GM18870 (cell line): ENCODE measurements at regions not wholly inside any gene's neighbourhood (a gene's known extent, or its start where the extent isn't known, plus 50 kb on each side); places are given as distances from the start of the nearest gene placed in this dataset.
A peak's percentile ranks its signal among the peaks of the same experiment; 100 is the strongest.

Source experiments
- ATAC-seq: cut with Tn5 transposase; IDR thresholded peaks from one replicate; pipeline ENCODE4 v1.9.1; 2021; ENCODE audit warnings: moderate library complexity; ENCODE audit not compliant: unreplicated experiment

GRCh38 chr2:147657086-147658000, 187.5 kb upstream of the ACVR2A start:
- ATAC-seq: peak; percentile 42

- ATAC-seq: no peak
These were observed 194.8 kb upstream of the ACVR2A start for GRCh38 chr2:147649998-147650397.

DNA sequence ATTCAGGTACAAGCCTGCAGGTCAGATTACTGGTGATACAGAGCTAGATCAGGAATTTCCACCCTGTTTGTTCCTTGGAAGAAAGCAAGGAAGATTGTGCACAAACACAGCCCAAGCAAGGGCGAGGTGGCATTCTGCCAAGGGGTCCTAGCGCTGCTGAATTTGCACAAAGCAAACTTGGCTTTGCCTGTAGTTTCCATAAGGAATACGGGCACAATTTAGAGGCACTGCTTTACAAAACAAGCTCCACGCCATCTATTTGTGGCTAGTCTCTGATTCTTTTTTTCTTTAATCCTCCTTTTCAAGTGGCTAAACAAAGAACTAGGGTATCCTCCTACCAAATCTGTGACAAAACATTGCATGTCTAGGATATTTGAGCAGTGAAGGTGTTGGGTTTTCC, 195.5 kb upstream of the ACVR2A start:
- ATAC-seq: no peak

DNA sequence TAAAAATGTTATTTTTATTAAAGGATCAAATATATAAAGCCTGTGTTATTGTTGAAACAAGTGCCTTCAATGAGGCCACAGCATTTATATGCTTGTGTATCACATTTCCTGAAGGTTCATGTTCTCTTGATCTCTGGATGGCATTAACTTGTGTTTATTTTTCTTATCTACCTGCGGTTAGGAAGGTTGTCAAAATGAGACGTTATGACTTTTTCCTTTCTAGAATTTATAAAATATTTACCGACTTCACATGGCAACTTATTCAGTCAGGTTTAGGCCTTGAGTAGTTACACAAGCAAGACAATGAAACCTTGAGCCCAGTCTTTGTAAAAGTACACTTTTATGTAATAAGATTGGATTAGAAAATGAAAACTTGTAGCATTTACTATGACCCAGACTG, 196.4 kb upstream of the ACVR2A start:
- no peak for ATAC-seq

DNA sequence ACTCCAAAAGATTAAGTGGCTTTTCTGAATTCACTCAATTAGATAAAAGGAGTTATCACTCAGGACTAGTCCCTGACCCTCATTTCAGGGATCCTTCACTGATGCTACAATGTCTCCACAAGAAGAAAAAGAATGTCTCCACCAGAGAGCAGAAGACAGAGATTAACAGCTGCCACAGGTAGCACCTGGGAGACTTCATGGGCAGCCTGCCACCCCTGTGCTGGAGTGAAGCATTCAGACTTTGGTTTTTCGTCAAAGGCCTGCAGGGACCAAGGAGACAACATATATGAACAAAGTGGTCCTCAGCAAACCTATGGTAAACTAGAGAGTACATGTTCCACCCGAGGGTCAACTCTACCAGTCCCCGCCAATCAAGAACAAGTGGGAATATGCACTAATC, 197.0 kb upstream of the ACVR2A start:
- ATAC-seq: no peak

- ATAC-seq: no peak
These were observed 197.9 kb upstream of the ACVR2A start for GRCh38 chr2:147646818-147647468.

DNA sequence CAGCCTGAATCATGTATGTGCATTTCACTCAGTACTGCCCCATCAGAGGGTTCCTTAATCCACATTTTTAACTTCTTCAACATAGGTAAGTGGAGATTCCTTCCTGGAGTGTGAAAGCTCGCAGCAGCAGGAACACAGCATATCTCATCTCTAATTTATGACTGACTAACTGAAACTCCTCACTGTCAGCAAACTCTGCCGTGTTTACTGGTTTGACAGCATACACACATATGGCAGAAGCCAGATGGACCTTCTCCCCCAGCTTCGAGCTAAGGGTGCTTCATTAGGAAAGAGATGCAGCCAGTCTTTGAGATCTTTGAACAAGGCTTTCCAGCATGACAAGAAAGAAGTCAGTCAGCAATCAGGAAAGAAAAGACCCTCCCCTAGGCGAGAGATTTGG, 200.3 kb upstream of the ACVR2A start:
- ATAC-seq: no peak

GRCh38 chr2:147642765-147643164, 202.1 kb upstream of the ACVR2A start:
- ATAC-seq: no peak

- no peak for ATAC-seq
These were observed 203.2 kb upstream of the ACVR2A start for GRCh38 chr2:147641651-147642050.

DNA sequence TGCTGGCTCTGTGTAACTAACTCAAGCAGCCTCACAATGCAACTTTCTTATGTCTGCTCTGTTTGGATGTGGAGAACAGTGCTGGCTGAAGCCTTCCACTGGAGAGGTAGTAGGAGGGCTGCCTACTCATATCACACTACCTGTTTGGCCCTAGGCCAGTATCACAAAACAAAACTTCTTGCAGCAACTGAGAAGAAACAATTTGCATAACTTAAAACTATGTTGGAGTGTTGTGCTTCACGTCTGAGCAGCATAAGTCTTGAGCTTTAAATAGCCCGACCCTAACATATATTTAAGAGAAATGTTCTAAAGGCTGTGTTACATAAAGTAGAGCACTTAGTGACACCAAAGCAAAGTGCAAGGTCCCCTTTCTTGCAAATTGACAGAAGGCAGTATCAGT, 204.9 kb upstream of the ACVR2A start:
- peak; percentile 77 for ATAC-seq

GRCh38 chr2:147639386-147639785, 205.4 kb upstream of the ACVR2A start:
- ATAC-seq: no peak

DNA sequence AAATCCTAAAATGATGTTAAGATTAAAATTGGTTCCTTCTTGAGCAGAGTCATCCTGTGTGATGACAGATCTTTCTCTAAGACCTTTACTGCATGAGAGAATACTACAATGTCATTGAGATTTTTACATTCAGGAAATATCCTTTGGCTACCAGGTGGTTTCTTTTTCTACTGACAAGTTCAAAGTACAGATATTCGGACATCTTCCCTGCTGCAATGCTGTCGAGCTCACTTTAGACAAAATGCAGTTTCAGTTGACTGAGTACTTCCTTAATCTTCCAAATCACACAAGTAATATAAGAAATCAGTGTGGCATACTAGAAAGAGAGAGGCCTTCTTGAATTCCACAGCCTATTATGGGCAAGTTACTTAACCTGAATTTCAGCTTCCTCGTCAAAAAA, 207.9 kb upstream of the ACVR2A start:
- no peak for ATAC-seq

GRCh38 chr2:147636238-147636882, 208.5 kb upstream of the ACVR2A start:
- ATAC-seq: no peak

GRCh38 chr2:147634826-147635225, 210.0 kb upstream of the ACVR2A start:
- ATAC-seq: no peak

DNA sequence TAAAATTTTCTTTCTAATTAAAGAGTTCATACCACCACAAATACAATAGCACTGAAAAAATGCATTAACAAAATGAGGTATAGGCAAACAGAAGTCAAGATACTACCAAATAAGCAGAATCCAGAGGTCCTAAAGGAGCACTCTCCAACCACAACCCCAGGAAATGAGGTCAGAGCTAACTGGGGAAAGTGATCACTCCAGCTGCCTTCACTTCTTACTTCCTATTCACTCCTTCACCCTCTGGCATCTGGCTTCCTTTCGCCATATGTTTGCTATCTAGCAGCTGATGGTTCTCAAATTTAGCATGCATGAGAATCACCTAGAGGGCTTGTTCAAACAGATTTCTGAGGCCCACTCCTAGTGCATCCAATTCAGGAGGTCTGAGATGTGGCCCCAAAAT, 212.6 kb upstream of the ACVR2A start:
- ATAC-seq: no peak

DNA sequence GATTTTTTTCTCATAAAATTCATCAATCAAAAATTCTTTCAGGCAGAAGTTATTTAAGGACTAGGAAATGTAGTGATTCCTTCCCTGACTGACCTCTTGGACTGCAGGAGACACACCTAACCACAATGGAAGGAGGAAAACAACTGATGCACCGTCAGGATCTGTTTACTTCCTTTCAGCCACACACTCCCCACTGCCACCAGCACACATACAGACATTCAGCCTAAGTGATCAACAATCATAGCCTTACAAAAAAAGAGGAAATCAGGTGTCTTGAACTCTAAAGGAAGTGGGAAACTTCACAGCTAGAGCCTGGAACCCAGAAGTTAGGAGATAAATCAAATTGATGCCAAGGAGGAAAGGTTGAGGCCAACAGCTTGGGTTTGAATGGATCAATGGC, 213.5 kb upstream of the ACVR2A start:
- ATAC-seq: no peak

DNA sequence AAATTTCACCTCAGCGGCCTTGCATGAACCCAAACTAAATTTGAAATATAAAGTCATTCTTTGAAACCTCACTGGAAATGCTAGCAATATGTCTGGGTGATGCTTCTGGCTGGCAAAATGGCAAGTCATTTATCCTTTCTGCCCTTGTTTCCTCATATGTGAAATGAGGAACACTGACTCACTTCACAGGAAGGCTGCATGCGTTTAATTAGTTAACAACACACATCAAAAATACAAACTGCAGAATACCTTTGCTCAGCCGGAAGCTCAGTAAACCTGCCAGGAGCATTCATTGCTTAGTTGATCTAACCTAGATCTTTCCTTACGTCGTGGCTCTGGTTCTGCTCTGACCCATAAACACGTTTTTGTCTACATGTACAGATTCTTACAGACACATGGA, 214.2 kb upstream of the ACVR2A start:
- no peak for ATAC-seq

GRCh38 chr2:147628971-147629421, 215.8 kb upstream of the ACVR2A start:
- peak; percentile 50 for ATAC-seq

GRCh38 chr2:147623328-147623727, 221.5 kb upstream of the ACVR2A start:
- ATAC-seq: peak; percentile 97

DNA sequence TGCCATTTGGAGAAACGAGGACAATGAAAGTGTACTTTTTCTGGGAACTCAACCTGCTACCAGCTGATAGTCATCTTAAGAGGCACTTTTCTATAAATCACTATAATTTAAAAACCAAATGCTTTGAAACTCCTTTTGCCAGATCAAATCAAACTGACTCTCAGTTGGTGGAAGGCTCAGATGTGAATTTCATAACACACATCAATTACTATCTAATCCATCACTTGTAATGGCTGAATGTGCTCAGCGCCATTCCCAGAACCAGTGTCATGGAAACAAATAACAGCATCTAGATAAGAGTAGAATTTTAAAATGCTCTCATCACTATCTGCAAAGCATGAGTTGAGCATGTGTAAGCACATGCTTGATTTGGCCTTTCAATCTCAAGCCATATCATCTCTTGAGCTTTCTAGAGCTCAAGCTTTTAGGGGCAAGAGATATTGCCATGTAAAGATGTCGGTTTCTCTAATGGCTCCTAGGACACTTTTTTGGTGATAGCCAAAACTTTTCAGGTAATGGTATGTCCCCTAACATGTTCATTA, 223.1 kb upstream of the ACVR2A start:
- ATAC-seq: no peak

DNA sequence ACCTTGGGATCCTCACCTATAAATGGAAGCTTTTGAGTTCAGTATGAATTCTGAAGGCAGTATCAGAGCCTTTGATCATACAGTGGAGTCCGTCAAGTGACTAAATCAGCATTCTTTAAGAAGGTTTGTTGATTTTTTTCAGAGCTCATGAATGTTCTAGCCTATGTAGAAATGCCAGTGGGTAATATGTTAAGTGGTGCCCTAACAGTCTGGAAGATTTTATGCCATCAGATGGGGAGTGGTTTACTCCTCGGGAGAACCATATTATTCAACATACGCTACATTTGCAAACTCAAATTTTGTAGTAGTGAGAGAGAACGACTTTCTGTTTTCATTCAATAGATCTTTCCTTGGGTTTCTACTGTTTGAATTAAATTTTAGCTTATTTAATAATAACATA, 225.0 kb upstream of the ACVR2A start:
- no peak for ATAC-seq

DNA sequence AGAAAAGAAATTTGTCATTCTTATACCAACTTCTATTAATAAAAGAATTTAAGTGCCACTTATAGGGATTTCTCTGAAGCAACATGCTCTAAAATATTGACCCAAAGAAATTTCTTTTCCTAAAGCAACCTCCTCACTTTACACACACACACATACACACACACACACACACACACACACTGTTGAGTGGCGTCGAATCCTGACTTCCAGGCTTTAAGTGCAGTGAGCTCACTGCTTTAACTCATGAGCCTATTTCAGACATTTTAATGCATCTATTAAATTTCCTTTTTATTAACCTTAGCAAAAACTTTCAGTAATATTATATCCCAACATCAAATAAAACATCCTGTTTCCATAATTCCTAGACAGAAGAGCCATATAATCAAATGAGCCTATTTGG, 229.1 kb upstream of the ACVR2A start:
- no peak for ATAC-seq
